ENCODE measurements at regions not wholly inside any gene's neighbourhood (a gene's known extent, or its start where the extent isn't known, plus 50 kb on each side); places are given as distances from the start of the nearest gene placed in this dataset.

DNA sequence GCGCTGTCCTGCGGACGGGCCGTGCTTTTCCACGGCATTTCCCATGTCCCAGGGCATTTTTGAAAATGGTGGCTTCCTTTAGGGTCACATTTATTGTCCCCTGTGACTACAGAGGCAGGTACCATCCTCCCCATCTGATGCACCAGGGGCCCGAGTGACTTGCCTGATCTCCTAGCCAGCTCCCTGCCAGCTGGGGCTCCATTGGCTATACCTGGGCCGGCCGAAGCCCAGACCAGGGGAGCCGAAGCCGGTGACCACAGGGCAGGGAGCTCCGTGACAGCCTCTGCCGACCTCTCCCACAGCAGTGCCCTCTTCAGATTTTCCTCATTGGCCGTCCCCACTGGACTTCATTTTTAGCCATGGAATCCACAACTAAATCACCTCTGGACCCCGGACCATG, 170.6 kb downstream of the RBFOX3 start:
- TF ChIP-seq TCF7L2 (IDR thresholded peaks at IDR 0.05; ENCODE audit: low read depth, low read length), result no peak
- TF ChIP-seq SIN3A (IDR thresholded peaks at IDR 0.05; ENCODE audit: borderline replicate concordance, insufficient read depth, low read depth, low read length), result no peak
- no peak for TF ChIP-seq POLR2AphosphoS5 (IDR thresholded peaks at IDR 0.05; ENCODE audit: low read depth, low read length)
- TF ChIP-seq, protein P1, sequence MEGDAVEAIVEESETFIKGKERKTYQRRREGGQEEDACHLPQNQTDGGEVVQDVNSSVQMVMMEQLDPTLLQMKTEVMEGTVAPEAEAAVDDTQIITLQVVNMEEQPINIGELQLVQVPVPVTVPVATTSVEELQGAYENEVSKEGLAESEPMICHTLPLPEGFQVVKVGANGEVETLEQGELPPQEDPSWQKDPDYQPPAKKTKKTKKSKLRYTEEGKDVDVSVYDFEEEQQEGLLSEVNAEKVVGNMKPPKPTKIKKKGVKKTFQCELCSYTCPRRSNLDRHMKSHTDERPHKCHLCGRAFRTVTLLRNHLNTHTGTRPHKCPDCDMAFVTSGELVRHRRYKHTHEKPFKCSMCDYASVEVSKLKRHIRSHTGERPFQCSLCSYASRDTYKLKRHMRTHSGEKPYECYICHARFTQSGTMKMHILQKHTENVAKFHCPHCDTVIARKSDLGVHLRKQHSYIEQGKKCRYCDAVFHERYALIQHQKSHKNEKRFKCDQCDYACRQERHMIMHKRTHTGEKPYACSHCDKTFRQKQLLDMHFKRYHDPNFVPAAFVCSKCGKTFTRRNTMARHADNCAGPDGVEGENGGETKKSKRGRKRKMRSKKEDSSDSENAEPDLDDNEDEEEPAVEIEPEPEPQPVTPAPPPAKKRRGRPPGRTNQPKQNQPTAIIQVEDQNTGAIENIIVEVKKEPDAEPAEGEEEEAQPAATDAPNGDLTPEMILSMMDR (IDR thresholded peaks at IDR 0.05), result no peak
- TF ChIP-seq, protein P2, sequence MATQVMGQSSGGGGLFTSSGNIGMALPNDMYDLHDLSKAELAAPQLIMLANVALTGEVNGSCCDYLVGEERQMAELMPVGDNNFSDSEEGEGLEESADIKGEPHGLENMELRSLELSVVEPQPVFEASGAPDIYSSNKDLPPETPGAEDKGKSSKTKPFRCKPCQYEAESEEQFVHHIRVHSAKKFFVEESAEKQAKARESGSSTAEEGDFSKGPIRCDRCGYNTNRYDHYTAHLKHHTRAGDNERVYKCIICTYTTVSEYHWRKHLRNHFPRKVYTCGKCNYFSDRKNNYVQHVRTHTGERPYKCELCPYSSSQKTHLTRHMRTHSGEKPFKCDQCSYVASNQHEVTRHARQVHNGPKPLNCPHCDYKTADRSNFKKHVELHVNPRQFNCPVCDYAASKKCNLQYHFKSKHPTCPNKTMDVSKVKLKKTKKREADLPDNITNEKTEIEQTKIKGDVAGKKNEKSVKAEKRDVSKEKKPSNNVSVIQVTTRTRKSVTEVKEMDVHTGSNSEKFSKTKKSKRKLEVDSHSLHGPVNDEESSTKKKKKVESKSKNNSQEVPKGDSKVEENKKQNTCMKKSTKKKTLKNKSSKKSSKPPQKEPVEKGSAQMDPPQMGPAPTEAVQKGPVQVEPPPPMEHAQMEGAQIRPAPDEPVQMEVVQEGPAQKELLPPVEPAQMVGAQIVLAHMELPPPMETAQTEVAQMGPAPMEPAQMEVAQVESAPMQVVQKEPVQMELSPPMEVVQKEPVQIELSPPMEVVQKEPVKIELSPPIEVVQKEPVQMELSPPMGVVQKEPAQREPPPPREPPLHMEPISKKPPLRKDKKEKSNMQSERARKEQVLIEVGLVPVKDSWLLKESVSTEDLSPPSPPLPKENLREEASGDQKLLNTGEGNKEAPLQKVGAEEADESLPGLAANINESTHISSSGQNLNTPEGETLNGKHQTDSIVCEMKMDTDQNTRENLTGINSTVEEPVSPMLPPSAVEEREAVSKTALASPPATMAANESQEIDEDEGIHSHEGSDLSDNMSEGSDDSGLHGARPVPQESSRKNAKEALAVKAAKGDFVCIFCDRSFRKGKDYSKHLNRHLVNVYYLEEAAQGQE (IDR thresholded peaks at IDR 0.05; ENCODE audit: insufficient read depth in 1 of 2, low read depth in 2 of 2, low read length in 1 of 2), result no peak
- POLR2A ChIA-PET, result no interaction called here
- BruUV-seq (replicated peaks), result no TSS peak
- ATAC-seq, result no peak
- Histone ChIP-seq H3K4me1 (ENCODE audit: control insufficient read depth, insufficient read depth, low read length) (no peaks in the 10 kb centered on the region), H3K9me3 (ENCODE audit: control insufficient read depth, insufficient read depth, low read depth, low read length) (no peaks in the 10 kb centered on the region), H3K4me3 (ENCODE audit: low read depth in 2 of 2, low read length in 2 of 2) (no peak overlapping the region), H3K27ac (ENCODE audit: low read length) (no peak overlapping the region), H3K27me3 (ENCODE audit: control insufficient read depth, insufficient read depth, low read length) (no peaks in the 10 kb centered on the region), H3K36me3 (ENCODE audit: control insufficient read depth, insufficient read depth, low read length) (no peaks in the 10 kb centered on the region)
- intact Hi-C loops (cut with micrococcal nuclease; ENCODE audit: unreplicated experiment) (no loop called here), in situ Hi-C loops (cut with HindIII; ENCODE audit: low pct_unique_long_range_greater_than_20kb, low sequenced_read_pairs) (loop anchor here (25.0 kb wide), 1 partner anchor 222 kb away; no protein-coding TSS in a partner anchor)
- CTCF ChIA-PET, result no interaction called here
- DNase-seq (ENCODE audit: low read depth, low spot score), result no peak

DNA sequence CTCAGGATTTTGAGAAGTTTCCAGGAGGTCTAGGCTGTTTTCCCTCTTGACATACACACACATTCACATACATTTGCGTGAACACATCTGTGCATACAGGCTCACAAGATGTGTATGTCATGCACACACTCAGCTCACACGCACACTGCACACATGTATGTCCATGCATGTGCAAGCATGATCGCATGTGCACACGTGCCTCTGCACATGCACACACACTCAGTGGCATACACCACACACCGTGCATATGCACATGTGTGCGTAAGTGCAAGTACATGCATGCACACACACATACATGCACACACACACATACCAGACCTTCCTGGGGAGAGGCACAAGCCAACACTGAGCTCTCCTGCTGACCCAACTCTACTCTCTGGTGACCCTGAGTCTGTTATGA, 171.4 kb downstream of the RBFOX3 start:
- TF ChIP-seq, protein P2 (IDR thresholded peaks at IDR 0.05; ENCODE audit: insufficient read depth in 1 of 2, low read depth in 2 of 2, low read length in 1 of 2), result no peak
- TF ChIP-seq SIN3A (IDR thresholded peaks at IDR 0.05; ENCODE audit: borderline replicate concordance, insufficient read depth, low read depth, low read length) (no peak), TCF7L2 (IDR thresholded peaks at IDR 0.05; ENCODE audit: low read depth, low read length) (no peak), POLR2AphosphoS5 (IDR thresholded peaks at IDR 0.05; ENCODE audit: low read depth, low read length) (no peak)
- TF ChIP-seq, protein P1 (IDR thresholded peaks at IDR 0.05), result no peak
- intact Hi-C loops (cut with micrococcal nuclease; ENCODE audit: unreplicated experiment) (loop anchor here (10.0 kb wide), 1 partner anchor 165 kb away; no protein-coding TSS in a partner anchor), in situ Hi-C loops (cut with HindIII; ENCODE audit: low pct_unique_long_range_greater_than_20kb, low sequenced_read_pairs) (loop anchor here (25.0 kb wide), 1 partner anchor 223 kb away; no protein-coding TSS in a partner anchor)
- CTCF ChIA-PET, result no interaction called here
- BruUV-seq (replicated peaks), result no TSS peak
- H3K27me3 ChIP-seq (ENCODE audit: control insufficient read depth, insufficient read depth, low read length), result 0 out of 2 replicates have a peak, but pooled peaks cover 2% of the 10 kb centered on the region
- POLR2A ChIA-PET, result no interaction called here
- H3K4me1 ChIP-seq (ENCODE audit: control insufficient read depth, insufficient read depth, low read length), result no peaks in the 10 kb centered on the region
- no peaks in the 10 kb centered on the region for H3K36me3 ChIP-seq (ENCODE audit: control insufficient read depth, insufficient read depth, low read length)
- ATAC-seq, result no peak
- H3K27ac ChIP-seq (ENCODE audit: low read length), result no peak overlapping the region
- H3K9me3 ChIP-seq (ENCODE audit: control insufficient read depth, insufficient read depth, low read depth, low read length), result no peaks in the 10 kb centered on the region
- H3K4me3 ChIP-seq (ENCODE audit: low read depth in 2 of 2, low read length in 2 of 2), result no peak overlapping the region
- DNase-seq (ENCODE audit: low read depth, low spot score), result no peak
